NCI-H2196 treated with DMSO at 0.1 percent for 48 hours (cell line): ENCODE measurements at regions not wholly inside any gene's neighbourhood (a gene's known extent, or its start where the extent isn't known, plus 50 kb on each side); places are given as distances from the start of the nearest gene placed in this dataset.

Experiments used
- DNase-seq: peaks from one replicate; lab custom pipeline; 2025; ENCODE audit not compliant: unreplicated experiment; lab: John Stamatoyannopoulos, UW

DNA sequence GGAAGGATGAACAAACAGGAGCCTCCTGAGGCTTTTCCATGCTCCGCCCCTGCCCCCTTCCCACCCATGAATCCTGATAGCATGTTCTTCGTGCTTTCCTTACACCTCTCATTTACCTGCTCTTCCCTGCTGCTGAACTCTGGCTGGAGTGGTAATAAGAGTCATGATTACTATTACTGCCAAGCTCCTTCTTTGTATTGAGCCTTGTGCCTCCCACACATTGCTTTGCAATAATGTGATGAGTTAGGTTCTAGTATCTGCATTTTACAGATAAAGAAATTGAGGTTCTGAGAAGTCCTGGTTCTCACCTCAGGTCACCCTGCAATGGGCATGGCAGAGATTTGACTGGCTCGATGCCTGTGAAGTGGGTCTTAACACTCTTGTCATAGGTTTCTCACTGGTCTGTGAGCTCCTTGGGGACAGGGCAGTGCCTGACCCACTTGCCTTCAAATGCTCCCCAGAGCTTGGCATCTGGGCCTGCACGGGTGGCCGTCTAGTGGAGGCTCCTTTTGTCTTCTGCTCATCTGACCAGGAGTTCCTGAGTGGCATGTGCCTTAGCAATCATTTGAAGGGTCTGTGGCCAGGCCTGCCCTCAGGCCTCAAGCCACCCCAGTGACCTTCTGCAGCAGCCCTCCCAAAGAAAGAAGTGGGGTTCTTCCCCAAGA lies 309.2 kb upstream of the ZMIZ1 start:
- DNase-seq: no peak

DNA sequence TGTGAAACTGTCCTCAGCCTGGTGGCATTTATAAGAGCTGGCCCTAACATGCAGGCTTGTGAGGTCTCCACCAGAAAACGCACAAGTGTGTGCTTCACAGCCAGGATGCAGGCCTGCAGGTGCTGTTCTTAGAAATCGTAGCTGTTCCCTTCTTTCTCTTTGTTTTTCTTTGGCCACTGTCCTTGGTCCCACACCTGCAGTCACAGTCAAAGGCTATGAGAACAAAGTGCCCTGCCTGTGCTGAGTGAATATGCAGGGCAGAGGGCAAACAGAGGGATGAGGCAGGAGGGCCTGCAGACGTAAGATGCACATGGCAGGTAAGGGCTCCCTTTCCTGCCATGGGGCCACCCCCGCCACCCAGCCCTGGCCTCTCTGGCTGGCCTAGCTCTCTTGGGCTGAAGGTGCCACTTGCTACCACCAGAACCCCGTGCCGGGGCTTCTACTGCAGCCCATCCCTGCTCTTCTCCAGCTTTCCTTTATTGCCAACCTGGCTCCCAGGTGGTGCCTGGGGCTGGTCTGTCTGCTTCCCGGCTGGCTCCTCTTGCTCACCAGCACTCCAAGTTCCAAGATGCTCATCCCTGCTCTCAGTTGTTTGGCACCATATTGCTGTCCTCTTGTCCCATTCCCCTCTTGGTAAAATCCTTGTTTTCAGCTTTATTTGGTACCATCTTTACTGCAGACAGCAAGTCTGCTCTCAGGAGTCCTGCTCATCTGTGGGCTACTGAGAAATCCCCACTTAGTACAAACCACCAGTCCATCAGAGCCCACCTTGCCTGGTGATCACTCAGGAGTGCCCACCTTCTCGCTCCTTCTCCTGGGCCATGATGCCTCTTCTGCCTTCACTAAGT lies 308.1 kb upstream of the ZMIZ1 start:
- no peak for DNase-seq

DNA sequence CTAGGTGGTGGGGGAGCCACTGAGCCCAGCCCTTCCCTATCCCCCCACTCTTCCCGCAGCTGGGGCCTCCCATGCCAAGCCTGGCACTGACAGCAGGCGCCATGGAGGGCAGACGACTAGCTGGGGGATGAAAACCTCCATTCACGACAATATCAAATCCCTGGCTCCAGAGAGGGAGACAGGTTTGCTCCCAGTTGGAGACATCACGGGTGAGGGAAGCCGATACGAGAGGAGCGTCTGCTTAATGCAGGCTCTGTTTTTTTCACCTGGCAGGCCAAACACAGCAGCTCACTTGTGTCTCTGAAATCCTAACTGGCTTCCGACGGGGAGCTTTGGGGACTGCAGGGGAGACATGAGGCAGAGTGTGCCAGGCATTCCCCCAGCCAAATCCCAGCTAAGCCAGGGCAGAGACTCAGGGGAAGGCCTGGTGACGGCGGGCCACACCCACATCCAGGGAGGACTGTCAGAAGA lies 307.4 kb upstream of the ZMIZ1 start:
- DNase-seq: no peak

DNA sequence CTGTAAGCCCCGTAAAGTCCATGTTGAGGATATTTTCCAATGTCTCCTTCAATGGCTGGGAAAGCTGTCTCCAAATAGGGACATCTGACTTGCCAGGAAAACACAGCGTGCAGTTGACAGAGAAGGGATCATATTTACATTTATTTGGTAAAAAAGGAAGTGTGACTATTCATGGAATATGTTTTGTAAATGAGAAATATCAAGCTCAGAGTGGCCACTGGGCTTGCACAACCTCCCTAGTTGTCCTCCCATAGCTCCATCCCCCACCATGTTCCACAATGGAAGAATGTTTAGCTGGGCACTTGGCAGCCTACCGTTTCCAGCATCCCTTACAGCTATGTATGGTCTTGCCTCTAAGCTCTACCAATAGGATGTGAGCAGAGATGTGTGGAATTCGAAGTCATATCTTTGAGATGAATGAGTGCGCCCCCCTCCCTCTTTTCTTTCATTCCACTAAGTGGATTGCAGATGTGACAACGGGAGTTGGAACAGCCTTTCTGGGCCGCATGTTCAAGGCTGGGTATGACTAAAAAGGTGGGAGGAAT lies 306.6 kb upstream of the ZMIZ1 start:
- no peak for DNase-seq

DNA sequence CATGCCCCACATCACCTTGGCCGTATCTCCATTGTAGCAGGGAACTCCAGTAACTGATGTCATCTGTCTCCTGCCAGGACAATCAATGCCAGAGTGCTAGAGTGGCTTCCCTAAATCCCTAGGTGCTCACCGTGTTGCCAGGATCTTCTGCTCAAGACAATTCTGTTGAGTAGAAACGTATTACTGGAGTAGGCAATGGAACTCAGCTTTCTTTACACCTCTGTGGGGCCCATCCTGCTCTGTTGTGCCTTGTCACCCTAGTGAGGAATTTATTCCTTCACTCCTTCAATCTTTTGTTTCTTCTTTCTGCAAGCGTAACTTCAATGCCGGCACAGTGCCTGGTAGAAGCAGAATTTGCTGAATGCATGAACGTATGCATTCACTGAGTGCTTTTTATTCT lies 305.5 kb upstream of the ZMIZ1 start:
- no peak for DNase-seq

DNA sequence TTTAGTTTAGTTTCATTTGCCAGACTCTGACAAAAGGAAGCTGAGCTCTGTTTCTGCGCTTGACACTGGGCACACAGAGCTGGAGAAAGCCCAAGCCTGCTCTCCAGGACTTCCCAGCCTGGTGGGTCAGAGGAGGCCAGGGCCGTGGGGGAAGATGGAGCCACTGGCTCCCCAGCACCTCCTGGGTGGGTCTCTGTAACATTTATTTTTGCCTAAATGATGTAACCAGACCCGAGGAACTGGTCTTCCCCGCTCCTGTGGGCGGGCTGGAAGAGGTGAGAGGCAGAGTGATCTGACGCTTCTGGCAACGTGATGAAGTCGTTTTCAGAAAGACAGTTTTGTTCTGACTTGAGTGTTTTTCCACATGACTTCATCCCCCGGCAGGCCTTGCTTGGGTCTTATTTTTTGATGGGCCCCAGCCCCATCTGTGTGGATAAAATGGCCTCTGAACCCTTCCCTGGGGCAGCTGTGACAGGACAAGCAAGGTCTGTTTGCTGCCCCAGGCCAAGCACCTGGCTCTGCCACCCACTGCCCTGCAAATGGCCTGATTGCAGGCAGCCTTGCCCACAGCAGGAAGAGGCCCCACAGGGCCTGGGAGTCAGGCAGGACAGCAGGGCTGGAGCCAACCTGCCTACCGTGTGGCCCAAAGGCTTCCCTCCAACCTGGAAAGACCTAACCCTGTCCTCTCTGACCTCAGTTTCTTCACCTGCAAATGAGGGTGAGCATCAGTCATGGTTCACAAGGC lies 304.9 kb upstream of the ZMIZ1 start:
- DNase-seq: no peak

DNA sequence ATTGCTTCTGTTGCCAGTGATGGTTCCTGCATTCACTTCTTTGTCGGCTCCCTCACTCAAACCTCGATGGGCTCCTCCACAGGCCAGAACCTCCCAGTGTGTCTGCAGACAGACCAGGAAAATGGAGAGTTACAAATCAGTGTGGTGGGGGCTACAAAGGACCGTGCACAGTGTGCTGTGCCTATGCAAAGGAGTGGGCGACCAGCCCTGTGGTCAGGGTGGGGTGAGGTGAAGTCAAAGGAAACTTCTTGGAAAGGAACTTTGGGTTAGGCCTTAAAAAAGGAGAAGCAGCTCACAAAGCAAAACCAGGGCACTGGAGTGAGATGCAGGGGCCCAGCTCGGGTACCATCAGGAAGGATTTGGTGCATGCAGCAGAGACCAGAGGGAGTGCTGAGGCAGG lies 304.3 kb upstream of the ZMIZ1 start:
- DNase-seq: no peak

DNA sequence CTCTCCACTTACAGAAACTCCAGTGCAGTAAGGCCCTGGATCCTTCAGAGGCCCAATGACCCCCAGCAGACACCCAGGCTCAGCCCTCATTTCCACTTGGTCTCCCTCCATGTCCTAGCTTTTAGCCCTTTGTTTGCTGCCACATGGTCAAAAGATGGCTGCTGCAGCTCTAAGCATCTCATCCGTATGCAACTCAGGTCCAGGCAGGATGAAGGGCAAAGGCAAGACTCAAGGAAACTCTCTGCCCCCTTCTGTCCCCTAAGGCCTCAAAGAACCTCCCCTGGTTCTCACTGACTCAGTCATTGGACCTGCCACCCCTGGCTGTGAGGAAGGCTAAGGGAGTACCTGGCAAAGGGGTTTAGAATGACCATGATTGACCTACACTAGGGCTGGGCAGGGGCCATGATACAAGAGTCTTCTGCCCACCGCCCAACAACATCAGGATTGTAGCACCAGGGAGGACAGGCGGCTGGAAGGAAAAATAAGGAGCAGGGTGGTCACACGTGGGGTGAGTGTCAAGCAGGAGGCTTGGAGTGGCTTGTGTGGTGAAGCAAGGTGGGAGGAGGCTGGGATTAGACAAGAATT lies 303.8 kb upstream of the ZMIZ1 start:
- DNase-seq: no peak

DNA sequence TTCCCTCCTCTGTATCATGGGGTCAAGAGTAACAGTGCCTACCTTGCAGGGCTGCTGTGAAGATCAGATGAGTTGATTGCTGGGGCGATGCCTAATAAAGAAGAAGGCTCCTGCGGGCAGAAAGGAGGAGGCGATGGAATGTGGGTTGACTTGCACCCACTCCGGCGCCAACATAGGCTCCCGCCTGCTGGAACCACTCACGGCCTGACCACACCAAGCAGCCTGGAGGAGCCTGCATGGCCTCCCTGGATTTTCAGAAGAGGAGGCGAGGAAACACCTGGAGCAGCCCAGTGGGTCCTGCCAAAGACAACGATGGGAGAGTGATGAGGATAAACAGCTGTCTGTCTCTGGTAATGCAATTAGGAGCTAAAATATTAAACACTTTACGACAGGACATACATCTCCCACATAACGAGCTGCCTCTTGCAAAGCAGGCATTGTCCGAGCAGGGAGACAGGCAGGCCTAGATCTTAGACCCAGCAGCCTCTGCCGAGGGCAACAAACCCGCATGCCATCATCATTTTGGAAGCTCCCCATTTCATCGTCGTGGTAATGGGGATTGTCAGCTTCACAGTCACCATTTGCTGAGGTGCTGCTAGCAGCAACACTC lies 302.9 kb upstream of the ZMIZ1 start:
- no peak for DNase-seq

- no peak for DNase-seq
Observed at GRCh38 chr10:78766603-78767002, 302.2 kb upstream of the ZMIZ1 start.

GRCh38 chr10:78768041-78768835 lies 300.5 kb upstream of the ZMIZ1 start:
- DNase-seq: no peak

DNA sequence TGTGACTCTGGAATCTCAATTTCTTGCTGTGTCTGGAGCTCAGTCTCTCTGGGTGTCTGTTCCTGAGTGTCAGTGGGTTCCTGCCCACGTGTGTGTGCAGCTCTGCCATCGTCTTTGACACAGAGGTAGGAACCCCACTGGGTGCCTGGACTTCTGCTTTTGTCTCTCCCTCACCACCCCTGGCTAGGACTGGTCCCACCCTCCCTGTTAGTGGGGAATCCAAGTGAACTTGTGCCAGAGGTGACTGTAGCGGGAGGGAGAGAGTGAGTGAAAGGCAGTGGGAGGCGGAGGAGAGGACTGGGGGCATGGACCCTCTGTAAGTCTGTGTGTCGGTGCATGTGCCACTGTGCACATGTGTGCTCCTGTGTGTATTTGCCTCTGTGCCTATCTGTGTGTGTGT lies 299.9 kb upstream of the ZMIZ1 start:
- no peak for DNase-seq

DNA sequence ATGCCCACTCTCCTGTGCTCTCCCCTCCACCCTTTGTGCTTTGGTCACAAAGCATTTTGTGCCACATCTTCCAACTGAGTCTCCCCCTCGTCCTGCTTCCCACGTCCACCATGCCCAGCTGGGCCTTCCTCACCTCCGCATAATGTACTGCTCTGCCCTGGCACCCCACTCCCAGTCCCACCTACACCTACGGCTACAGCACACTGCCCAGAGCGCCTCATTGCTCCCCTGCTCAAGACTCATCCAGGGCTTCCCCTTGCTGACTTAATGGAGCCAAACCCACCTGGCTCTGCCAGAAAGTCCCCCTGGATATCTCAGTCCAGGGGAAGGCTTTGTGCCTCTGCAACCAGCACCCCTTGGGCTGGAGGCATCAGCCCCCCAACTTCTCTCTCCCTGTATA lies 299.2 kb upstream of the ZMIZ1 start:
- no peak for DNase-seq

GRCh38 chr10:78770167-78771090 lies 298.3 kb upstream of the ZMIZ1 start:
- no peak for DNase-seq

DNA sequence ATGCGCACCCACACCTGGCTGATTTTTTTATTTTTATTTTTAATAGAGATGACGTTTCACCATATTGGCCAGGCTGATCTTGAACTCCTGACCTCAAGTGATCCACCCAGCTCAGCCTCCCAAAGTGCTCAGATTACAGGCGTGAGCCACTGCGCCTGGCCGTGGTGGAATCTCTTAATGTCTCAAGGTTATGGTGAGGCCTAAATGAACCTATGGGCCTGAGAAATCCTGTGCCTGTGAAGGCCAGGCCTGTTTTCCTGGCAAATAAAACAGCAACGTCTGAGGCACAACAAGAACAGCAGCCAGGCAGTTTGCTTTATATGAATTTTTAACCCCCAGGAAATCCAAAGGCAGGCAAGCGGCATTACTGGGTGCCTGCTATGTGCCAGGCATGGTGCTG lies 297.5 kb upstream of the ZMIZ1 start:
- DNase-seq: no peak

DNA sequence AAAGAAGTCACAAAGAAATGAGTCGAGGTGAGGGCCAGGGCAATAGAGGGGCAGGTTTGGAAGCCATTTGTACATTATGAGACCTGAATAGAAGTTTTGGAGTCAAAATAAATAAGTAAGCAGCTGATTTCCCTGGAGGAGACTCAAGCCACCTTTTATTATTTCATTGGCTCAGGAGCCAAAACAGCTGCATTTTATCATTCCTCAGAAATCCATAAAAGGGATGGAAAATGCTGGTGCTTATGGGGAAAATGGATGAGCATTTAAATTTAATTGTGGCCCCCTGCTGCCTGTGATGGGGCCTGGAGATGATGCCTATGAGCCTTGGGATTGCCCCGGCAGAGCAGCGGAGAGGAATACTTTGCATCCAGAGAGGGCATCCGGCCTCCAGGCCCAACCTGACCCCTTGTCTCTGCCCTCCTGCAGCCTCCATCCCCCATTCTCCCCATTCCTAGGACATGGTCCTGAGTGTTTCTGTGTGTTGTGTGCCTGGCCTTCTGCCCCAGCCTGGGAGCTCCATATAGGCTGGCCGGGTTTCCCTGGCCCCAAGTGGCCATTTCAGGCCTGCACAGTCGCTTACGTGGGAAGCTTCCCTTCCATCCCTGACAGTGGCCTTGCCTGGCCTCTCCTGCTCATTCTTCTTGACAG lies 296.8 kb upstream of the ZMIZ1 start:
- no peak for DNase-seq

DNA sequence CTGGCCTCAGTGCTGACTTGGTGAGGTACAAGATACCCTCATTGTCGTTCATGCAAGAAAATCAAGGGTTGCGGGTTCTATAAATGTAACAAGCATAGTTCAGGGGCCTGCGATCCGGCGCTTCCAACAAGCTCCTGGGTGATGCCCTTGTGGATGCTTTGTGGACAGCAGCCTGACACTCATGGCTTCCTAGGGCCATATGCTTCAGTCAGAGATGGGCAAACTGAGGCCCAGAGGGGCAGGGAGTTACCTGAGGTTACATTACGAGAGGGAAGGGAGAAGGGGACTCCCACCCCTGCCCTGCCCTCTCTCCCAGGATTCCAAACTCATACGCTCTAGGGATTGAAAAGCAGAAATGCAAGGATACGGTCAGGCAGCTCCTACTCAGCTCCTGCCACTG lies 296.3 kb upstream of the ZMIZ1 start:
- no peak for DNase-seq

- no peak for DNase-seq
Observed at GRCh38 chr10:78772986-78773530, 295.7 kb upstream of the ZMIZ1 start.
